IPS DF 19.7 (cell line): ENCODE measurements at regions not wholly inside any gene's neighbourhood (a gene's known extent, or its start where the extent isn't known, plus 50 kb on each side); places are given as distances from the start of the nearest gene placed in this dataset.
"Not testable (repeated sequence)": the region's sequence is repeated elsewhere in the genome, so short reads cannot be mapped to it uniquely, and the experiment has no call there.

Experiments
- DNase-seq: peaks from one replicate; pipeline ENCODE4 v3.0.0-alpha.2; 2013; ENCODE audit warnings: low read depth, low spot score

DNA sequence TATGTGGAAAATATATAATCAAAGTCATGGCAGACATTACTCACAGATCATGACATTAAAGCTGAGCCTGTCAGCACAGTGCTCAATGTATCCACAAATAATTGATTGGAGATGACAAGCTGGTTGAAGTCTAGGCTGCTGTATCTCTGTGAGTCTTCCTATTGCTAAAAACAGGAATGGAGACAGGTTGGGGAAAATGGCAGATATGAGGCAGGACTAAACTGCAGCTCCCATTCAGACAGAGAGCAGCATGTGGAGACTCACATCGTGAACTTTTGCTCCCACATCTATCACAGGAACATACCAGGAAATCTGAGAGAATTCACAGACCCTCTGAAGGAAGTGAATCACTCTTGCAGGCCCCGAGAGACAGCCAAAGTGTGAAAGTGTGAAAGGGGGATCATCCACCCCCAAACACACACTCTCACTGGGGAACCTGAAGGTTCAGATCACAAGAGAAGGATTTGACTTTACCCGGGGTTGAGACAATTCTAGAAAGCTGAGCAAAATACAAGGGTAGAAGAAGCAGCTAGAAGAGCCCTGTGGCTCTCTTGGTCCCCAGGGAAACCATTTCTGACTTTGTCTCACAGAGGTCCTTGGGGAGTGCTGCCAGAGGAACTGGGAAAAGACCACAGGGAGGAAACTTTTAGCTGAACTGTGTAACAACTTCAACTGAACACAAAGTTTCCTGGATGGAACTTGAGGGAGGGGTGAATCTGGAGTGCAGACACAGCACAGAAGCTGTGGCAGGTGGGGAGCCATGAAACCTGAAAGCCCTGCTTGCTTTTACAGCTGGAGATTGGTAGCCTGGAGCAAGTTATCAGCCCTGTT, 173.4 kb downstream of the S1PR1 start:
- DNase-seq: no peak

DNA sequence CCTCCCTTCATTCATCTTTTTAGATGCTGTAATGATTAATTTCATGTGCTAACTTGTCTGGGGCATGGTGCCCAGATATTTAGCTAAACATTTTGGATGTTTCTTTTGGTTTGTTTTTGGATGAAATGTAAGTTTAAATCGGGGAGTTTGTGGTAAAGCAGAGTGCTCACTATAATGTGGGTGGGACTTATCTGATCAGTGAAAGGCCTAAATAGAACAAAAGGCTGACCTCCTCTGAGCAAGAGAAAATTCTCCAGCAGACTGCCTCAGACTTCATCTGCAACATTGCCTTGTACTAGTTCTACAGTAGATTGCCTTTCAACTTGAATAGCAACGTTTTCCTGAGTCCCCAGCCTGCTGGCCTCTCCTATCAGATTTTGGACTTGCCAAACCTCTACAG, 183.6 kb downstream of the S1PR1 start:
- DNase-seq: no peak

DNA sequence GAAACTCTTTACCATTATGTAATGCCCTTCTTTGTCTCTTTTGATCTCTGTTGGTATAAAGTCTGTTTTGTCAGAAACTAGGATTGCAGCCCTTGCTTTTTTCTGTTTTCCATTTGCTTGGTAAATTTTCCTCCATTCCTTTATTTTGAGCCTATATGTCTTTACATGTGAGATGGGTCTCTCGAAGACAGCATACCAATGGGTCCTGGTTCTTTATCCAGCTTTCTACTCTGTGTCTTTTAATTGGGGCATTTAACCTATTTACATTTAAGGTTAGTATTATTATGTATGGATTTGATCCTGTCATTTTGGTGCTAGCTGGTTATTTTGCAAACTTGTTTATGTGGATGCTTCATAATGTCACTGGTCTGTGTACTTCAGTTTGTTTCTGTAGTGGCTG, 191.3 kb downstream of the S1PR1 start:
- not testable (repeated sequence) for DNase-seq

DNA sequence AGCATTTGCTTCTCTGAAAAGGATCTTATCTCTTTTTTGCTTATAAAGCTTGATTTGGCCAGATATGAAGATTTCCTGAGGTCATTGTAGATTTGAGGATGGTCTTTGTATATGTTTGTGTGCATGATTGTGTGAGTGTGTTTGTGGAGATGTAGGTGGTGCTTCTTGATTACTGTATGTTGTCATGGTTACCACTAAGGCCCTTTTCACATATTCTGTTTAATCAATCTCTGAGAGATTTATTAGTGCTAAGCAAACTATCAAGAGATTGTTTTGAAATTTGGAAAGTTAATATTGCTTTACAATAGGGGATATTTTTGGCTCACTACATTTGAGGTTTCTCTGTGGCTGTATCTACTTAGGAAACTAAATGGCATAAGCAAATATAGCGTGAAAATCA, 191.7 kb downstream of the S1PR1 start:
- DNase-seq: no peak

DNA sequence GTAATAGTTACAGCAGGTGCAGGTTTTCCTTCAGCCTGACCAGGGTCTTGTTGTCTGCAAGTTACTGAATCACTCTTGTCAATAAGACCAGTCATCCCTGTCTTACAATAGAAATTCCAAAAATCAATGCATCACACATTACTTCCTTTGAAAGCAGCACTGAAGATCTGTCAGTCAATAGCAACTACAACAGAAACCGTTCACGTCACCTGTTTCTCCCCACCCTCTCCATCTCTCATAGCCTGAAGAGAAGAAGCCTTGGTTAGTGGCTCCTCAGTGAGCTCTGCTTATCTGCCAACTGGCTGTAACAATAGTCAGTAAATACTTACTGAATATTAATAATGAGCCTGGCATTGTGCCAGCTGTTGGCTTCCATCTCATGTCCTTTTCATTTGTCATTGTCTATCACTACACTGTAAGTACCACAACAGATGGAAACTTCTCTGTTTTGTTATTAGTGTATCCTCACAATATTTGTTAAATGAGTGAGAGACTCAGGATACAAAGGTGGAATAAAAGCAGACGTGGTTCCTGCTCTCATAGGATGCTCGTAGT, 195.2 kb downstream of the S1PR1 start:
- no peak for DNase-seq

DNA sequence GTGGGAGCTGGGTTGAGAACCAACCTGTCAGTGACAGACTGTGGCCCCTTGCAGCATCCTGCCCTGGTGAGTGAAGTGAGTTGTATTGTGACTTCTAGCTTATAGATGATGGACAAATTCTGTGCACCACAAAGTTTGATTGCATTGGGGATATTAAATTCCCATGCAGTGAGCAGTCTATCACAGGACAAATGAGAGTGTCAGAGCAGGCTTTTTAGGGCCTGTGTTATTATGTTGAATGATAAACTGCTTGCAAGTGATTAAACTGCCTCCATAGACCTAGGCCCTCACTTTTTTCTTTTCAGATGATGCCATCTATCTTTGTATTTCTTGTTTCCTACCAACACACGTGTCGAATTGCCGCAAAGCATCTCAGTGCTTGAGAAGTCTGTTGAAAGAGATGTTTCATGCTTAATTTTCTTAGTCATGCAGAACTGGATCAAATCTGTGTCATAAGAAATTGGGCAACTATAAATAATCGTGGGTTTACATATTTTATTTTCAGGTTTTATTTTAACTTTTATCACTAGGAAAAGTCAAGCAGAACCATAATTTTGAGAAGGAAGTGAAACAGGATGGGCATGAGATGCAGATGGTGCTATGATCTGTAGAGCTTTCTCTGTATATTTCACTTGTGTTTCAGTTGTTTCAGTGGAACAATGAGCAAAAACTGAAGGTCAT, 199.2 kb downstream of the S1PR1 start:
- no peak for DNase-seq

DNA sequence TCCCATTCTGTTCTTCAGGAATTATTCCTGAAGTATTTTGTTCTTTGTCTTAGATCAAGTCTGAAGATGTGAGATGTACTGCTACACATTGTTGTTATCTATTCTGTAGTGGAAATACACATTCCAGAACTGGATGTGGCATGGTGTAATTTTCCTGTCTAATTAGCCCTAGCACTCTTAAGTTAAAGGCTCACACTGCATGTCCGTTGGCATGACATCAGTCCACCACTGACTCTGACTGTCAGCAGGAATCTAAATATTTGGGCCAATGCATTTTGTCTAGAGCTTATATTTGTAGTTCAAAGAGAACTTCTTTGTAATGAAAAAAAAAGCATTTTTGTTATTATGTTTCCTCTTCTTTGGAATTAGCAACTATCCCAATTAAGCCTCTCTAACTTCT, 201.0 kb downstream of the S1PR1 start:
- no peak for DNase-seq

DNA sequence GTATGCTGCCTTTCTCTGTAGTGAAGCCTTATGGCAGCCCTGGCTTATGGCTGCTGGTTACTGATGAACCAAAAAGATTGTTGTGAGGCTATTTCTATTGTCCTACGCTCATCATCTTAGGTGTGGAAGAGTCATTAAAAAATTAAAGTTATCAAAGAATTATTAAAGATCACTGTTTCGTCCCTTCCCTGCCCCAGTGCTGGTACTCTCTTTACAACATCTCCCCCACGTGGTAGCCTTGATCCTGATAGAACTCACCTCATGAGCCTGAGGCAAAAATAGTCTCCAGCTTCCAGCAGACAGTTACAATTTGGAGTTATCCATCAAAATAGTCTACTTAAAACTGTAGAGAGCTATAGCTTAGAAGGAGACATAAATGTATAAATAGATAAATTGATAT, 201.5 kb downstream of the S1PR1 start:
- DNase-seq: no peak

DNA sequence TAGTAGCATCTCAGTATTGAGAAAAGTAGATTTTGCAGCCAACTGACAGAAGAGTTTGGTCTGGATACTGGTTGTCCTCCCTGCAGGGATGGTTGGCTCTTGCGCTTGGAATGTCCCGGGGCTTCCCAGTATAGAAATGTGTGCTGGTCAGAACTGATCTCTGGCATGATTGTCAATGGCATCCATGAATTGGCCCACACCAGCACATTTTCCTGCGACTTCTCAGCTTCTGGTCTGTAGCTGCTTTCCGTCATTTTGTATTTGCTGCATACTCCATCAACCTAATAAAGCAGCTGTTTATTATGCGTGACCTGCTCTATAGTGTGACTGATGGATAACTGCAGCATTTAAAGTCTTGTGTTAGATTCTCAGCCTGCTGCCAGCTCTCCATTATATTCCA, 203.7 kb downstream of the S1PR1 start:
- no peak for DNase-seq

DNA sequence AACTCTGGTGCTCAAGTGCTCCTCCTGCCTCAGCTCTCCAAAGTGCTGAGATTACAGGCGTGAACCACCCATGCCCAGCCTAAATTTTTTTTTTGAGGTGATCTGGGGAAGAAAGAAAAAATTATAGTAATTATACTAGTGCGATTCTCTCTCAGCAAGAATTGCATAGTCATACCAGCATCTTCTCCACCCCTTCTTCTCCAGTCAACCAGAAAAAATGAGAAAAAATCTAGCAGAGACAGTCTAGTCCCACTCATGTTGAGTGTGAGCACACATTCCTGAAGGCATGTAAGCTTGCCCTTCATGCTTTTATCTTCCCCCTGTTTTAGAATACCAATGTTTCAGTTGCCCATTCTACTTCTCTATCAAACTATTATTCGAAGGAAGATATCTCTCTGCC, 207.6 kb downstream of the S1PR1 start:
- no peak for DNase-seq

DNA sequence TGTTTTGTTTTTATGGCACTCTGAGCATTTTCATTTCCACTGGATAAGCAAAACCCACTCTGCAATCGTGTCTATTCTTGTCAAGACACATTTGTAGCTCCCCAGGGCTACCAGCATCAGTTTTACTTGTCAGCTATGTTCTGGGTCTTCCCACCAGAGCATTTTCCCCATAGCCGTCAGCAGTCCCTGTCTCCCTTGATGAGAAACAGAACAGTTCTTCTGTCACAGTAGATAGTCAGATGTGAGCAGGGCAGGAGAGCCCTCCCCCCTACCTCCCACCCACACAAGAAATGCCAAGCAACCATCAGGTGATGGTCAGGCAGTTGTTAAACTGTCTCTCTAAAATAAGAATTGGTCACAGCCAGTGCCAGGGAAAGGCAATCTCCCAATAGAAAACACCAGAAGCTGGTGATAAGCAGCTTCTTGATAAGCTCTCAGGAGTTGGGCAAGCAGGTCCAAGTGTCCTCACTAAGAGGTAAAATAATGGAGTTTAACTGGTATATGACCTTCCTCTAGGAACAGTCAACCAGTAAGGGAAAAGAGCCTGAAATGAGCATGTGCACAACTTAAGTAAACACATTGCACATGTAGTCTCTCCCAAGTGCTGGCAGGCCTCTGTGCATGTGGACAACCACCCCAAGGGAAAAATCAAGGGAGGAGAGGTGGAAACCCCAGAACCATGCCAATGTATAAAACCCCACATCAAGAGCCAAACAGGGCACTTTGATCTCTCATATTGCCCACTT, 208.2 kb downstream of the S1PR1 start:
- DNase-seq: no peak

DNA sequence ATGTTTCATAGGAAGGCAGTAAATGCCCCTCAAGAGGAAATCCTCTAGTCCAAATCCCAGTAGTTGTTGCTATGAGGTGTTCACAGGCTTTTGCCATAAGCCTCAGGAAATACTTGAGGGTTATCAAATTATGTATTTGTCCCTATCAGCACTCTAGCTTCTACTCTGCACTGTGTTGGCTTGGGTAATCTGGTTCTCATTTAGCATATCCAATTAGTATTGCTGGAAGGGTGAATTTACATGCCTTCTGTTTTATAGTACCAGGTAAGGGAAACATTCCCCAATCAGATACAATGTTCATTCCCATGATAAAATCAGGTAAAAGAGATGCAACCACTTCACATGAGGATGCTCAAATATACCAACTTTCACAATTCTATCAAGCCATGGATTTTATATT, 211.2 kb downstream of the S1PR1 start:
- DNase-seq: no peak

DNA sequence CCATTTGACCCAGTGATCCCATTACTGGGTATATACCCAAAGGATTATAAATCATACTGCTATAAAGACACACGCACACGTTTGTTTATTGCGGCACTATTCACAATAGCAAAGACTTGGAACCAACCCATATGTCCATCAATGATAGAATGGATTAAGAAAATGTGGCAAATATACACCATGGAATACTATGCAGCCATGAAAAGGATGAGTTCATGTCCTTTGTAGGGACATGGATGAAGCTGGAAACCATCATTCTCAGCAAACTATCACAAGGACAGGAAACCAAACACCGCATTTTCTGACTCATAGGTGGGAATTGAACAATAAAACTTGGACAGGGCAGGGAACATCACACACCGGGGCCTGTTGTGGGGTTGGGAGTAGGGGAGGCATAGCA, 213.9 kb downstream of the S1PR1 start:
- not testable (repeated sequence) for DNase-seq

DNA sequence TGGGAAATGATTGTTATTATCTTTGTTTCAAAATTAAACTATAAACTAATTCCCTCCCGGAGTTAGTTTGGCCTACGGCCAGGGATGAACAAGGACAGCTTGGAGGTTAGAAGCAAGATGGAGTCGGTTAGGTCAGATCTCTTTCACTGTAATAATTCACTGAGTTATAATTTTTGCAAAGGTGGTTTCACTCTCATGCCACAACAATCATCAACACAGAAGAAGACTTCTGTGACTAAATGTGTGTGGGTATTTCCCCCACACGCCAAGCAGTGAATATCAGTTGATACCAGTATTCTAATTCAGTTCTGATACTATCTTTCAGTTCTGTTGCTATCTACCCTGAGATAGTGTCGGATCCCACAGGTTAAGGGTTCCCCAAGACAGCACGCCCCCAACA, 215.1 kb downstream of the S1PR1 start:
- DNase-seq: no peak

DNA sequence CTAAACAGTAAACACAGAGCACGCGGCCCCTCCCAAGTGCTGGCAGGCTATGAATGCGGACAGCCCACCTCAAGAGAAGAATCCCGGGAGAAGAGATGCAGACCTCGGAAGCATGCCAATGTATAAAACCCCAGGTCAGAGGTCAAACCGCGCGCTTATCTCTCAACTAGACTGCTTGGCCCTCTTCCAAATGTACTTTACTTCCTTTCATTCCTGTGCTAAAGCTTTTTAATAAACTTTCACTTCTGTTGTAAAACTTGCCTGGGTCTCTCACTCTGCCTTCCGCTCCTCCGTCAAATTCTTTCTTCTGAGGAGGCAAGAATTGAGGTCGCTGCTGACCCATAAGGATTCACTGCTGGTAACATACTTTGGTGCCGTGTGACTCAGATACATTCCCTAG, 216.0 kb downstream of the S1PR1 start:
- DNase-seq: no peak

DNA sequence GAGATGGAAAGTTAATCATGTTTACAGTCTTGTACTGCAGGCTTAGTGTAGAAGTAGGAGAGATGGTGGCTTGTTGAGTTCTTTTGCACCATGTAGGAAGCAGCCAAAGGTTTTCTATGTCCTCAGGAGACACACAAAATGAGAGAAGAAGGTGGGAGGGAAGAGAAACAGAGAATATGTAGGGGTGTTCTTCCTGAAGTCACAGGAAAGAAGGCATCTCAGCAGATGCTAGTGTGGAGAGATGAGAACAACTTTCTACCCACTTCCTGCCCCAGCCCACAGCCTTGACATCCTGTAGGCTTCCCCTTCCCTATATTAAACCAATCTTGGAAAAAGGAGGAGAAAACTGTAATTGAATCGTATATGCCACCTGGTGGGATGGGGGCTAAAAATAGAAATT, 217.0 kb downstream of the S1PR1 start:
- DNase-seq: no peak

DNA sequence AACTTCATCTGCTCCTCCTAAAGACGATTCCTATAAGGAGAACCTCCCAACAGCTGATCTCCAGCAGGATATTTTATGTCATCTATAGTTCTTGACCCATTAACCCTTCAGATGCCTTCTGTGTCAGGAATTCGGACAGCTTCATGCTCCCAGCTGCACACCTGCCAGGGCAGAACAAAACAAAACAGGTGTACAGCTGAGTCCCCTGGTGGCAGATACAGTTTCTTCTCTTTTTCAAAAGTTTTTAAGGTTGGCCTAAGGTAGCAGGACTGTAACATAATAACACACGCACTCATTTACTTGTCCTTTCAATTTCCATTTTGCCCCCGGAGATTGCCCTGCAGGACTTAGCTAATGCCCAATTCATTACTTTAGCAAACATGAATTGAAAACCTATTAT, 218.3 kb downstream of the S1PR1 start:
- no peak for DNase-seq

DNA sequence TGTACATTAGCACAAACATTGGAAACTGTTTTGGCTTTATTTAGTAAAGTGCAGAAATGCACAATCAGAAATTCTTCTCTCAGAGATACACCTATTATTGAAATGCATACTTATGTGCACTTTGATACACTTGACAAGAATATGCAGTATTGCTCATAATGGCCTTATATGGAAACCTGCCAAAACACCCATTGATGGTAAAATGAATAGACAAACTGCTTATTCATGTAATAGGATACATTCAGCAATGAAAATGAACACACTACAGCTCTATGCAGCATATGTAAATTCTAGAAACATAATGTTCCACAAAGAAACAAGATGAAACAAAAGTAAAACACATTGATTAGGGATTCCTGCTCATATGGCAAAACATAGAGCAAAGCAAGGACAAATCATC, 223.9 kb downstream of the S1PR1 start:
- no peak for DNase-seq

DNA sequence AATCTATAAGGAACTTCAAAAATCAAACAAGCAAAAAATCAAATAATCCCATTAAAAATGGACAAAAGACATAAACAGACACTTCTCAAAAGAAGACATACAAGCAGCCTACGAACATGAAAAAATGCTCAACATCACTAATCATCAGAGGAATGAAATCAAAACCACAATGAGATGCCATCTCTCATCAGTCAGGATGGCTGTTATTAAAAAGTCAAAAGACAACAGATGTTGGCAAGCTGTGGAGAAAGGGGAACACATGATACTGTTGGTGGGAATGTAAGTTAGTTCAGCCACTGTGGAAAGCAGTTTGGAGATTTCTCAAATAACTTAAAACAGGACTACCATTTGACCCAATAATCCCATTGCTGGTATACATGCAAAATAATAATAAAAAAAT, 226.4 kb downstream of the S1PR1 start:
- DNase-seq: no peak

DNA sequence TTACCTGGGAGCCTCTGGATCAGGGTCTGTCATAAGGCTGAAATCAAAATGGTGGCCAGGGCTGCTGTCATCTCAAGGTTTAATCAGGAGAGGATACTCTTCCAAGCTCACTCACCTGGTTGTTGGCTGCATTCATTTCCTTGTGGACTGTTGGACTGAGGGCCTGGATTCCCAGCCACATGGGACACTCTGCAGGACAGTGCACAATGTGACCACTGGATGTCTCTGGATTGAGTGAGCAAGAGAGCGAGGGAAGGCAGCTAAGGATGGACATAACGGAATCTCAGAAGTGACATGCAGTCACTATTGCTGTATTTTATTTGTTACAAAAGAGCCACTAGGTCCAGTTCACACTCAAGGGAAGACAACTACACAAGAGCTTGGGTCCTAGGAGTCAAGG, 229.1 kb downstream of the S1PR1 start:
- no peak for DNase-seq

DNA sequence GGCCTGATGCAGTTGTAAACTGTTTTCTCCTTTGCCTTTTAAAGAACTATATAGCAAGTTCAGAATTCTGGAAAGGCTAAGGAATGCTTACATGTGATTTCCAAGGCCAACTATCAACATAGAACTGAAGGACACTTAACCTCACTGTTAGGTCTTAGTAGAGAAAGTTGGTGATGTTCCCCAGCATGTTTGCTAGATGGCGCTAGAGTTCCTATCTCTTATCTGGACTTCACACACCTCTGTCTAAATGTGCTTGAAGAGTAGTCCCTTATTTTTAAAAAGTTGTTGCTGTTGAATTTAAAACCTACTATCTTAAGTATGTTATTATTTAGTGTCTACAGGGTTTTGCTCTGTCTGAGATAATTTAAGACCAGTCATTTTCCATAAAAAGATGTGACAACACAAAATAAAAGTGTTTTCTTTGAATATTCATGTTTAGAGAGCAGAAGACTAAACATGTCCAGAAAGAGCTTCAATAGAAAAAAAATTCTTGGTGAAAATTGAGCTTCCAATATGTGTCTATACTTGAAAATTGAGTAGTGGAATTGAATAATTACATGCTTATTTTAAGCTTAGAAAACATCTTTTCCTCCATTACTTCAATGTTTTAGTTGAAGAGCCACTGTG, 237.3 kb downstream of the S1PR1 start:
- peak; percentile 5 for DNase-seq

DNA sequence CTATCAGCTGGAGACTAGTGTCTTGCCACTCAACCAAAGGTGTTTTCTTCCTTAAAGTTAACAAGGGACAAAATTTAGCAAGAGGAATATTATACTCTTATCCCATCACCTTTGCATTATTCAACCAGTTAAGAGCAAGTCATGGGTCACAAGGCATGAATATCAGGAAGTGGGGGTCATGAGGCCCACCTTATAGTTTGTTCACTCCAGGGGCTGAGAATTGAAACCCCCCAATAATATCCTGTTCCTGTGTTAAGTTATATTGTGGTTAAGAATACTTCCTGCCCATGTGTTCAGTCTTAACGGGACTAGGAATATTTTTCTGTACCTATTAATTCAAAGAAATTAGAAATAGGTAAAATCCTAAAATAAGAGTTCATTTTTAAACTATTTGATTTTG, 239.7 kb downstream of the S1PR1 start:
- DNase-seq: no peak
